GM12891 (cell line): ENCODE measurements at regions not wholly inside any gene's neighbourhood (a gene's known extent, or its start where the extent isn't known, plus 50 kb on each side); places are given as distances from the start of the nearest gene placed in this dataset.

Experiments
- POLR2A ChIP-seq: IDR thresholded peaks from 2 replicates; pipeline ENCODE4 v1.6.1; 2011; ENCODE audit warnings: low read depth, low read length, control low read depth
- POLR2AphosphoS5 ChIP-seq: IDR thresholded peaks from 2 replicates; pipeline ENCODE4 v1.6.1; 2011; ENCODE audit warnings: low read depth, low read length, control low read depth
- POU2F2 ChIP-seq: IDR thresholded peaks from 2 replicates; pipeline ENCODE4 v1.6.1; 2011; ENCODE audit warnings: low read depth, mild to moderate bottlenecking, control low read depth, low read length, moderate library complexity
- SPI1 ChIP-seq: IDR thresholded peaks from 2 replicates; pipeline ENCODE4 v1.6.1; 2011; ENCODE audit warnings: low read depth, low read length, control low read depth
- TAF1 ChIP-seq: IDR thresholded peaks from 2 replicates; pipeline ENCODE4 v1.6.1; 2011; ENCODE audit warnings: low read depth, low read length, control low read depth

GRCh38 chr3:67305922-67306321 is 307.8 kb downstream of the KBTBD8 start:
- no peak for TF ChIP-seq SPI1
- no peak for TF ChIP-seq POLR2AphosphoS5
- no peak for TF ChIP-seq POLR2A
- TF ChIP-seq TAF1: no peak
- no peak for TF ChIP-seq POU2F2
